Osteocyte (in vitro differentiated cells): ENCODE measurements at regions not wholly inside any gene's neighbourhood (a gene's known extent, or its start where the extent isn't known, plus 50 kb on each side); places are given as distances from the start of the nearest gene placed in this dataset.

Experiments
- DNase-seq: peaks from one replicate; pipeline ENCODE4 v3.0.0; 2021; ENCODE audit warnings: mixed read lengths; ENCODE audit not compliant: unreplicated experiment; ENCODE audit errors: extremely low spot score
- H3K27ac Mint-ChIP-seq: one replicate; pipeline ENCODE4 v1.8.0; 2021; ENCODE audit warnings: mild to moderate bottlenecking, mixed read lengths; ENCODE audit not compliant: unreplicated experiment
- H3K27me3 Mint-ChIP-seq: one replicate; pipeline ENCODE4 v1.8.0; 2021; ENCODE audit warnings: mixed read lengths; ENCODE audit not compliant: unreplicated experiment
- H3K36me3 Mint-ChIP-seq: one replicate; pipeline ENCODE4 v1.8.0; 2021; ENCODE audit warnings: mixed read lengths; ENCODE audit not compliant: unreplicated experiment
- H3K4me1 Mint-ChIP-seq: one replicate; pipeline ENCODE4 v1.8.0; 2021; ENCODE audit warnings: mixed read lengths; ENCODE audit not compliant: unreplicated experiment
- H3K4me3 Mint-ChIP-seq: one replicate; pipeline ENCODE4 v1.8.0; 2021; ENCODE audit warnings: mild to moderate bottlenecking, moderate library complexity, mixed read lengths; ENCODE audit not compliant: unreplicated experiment
- H3K9me3 Mint-ChIP-seq: one replicate; pipeline ENCODE4 v1.8.0; 2021; ENCODE audit warnings: mixed read lengths; ENCODE audit not compliant: unreplicated experiment
- CTCF ChIP-seq: fragments of 200-600 bp; sonication (generic); IDR thresholded peaks from 2 replicates; pipeline ENCODE4 v1.5.0; 2021; ENCODE audit warnings: antibody characterized with exemption, mild to moderate bottlenecking, moderate library complexity

- no peak for DNase-seq
Measured at GRCh38 chr22:48081281-48081680, 1318.8 kb downstream of the TBC1D22A start.

GRCh38 chr22:48080316-48081165 lies 1318.1 kb downstream of the TBC1D22A start:
- TF ChIP-seq CTCF, result no peak
- Mint-ChIP-seq H3K27ac (no peak overlapping the region), H3K27me3 (peaks cover 3% of the 10 kb centered on the region), H3K9me3 (no peaks in the 10 kb centered on the region), H3K36me3 (no peaks in the 10 kb centered on the region), H3K4me1 (no peaks in the 10 kb centered on the region), H3K4me3 (no peak overlapping the region)
- no peak for DNase-seq

More at GRCh38 chr22:48081281-48081680, 1318.8 kb downstream of the TBC1D22A start:
- H3K36me3 Mint-ChIP-seq, result no peaks in the 10 kb centered on the region
- no peak overlapping the region for H3K4me3 Mint-ChIP-seq
- H3K27ac Mint-ChIP-seq, result no peak overlapping the region
- peaks cover 3% of the 10 kb centered on the region for H3K27me3 Mint-ChIP-seq
- no peaks in the 10 kb centered on the region for H3K9me3 Mint-ChIP-seq
- no peak for TF ChIP-seq CTCF
- no peaks in the 10 kb centered on the region for H3K4me1 Mint-ChIP-seq

GRCh38 chr22:48079505-48080290 lies 1317.2 kb downstream of the TBC1D22A start:
- no peak overlapping the region for H3K4me3 Mint-ChIP-seq
- DNase-seq, result no peak
- no peaks in the 10 kb centered on the region for H3K36me3 Mint-ChIP-seq
- H3K27ac Mint-ChIP-seq, result no peak overlapping the region
- H3K9me3 Mint-ChIP-seq, result no peaks in the 10 kb centered on the region
- no peak for TF ChIP-seq CTCF
- no peaks in the 10 kb centered on the region for H3K4me1 Mint-ChIP-seq
- peaks cover 3% of the 10 kb centered on the region for H3K27me3 Mint-ChIP-seq

- H3K27me3 Mint-ChIP-seq, result peaks cover 3% of the 10 kb centered on the region
Measured at GRCh38 chr22:48078825-48079224, 1316.4 kb downstream of the TBC1D22A start.

More at GRCh38 chr22:48078825-48079224, 1316.4 kb downstream of the TBC1D22A start:
- no peak for DNase-seq
- Mint-ChIP-seq H3K36me3 (no peaks in the 10 kb centered on the region), H3K4me3 (no peak overlapping the region), H3K4me1 (no peaks in the 10 kb centered on the region), H3K27ac (no peak overlapping the region), H3K9me3 (peaks cover 4% of the 10 kb centered on the region)
- no peak for TF ChIP-seq CTCF
